ENCODE measurements at regions not wholly inside any gene's neighbourhood (a gene's known extent, or its start where the extent isn't known, plus 50 kb on each side); places are given as distances from the start of the nearest gene placed in this dataset.

- no peak overlapping the region for H3K4me2 ChIP-seq (ENCODE audit: low read length)
- no peaks in the 10 kb centered on the region for H3K9me3 ChIP-seq (replicated peaks; ENCODE audit: low read length)
- no peaks in the 10 kb centered on the region for H3K4me1 ChIP-seq (ENCODE audit: control insufficient read depth, insufficient read depth, low read length)
- H3K9ac ChIP-seq (ENCODE audit: low read depth, low read length): no peak overlapping the region
- H3K27me3 ChIP-seq (ENCODE audit: control insufficient read depth, insufficient read depth, low read length): no peaks in the 10 kb centered on the region
- no peaks in the 10 kb centered on the region for H3K36me3 ChIP-seq (ENCODE audit: insufficient read depth, low read length)
- H3K4me3 ChIP-seq (ENCODE audit: low read length): no peak overlapping the region
Measured at GRCh38 chr9:108024604-108025003, 535.0 kb upstream of the KLF4 start.

- no peaks in the 10 kb centered on the region for H3K9me3 ChIP-seq (replicated peaks; ENCODE audit: low read length)
- no peaks in the 10 kb centered on the region for H3K4me1 ChIP-seq (ENCODE audit: control insufficient read depth, insufficient read depth, low read length)
- H3K9ac ChIP-seq (ENCODE audit: low read depth, low read length): no peak overlapping the region
- H3K36me3 ChIP-seq (ENCODE audit: insufficient read depth, low read length): no peaks in the 10 kb centered on the region
- no peak overlapping the region for H3K4me2 ChIP-seq (ENCODE audit: low read length)
- H3K27me3 ChIP-seq (ENCODE audit: control insufficient read depth, insufficient read depth, low read length): no peaks in the 10 kb centered on the region
- H3K4me3 ChIP-seq (ENCODE audit: low read length): no peak overlapping the region
Measured at GRCh38 chr9:108022246-108022935, 532.8 kb upstream of the KLF4 start.

GRCh38 chr9:108021096-108021710 lies 531.6 kb upstream of the KLF4 start:
- H3K36me3 ChIP-seq (ENCODE audit: insufficient read depth, low read length): no peaks in the 10 kb centered on the region
- H3K4me2 ChIP-seq (ENCODE audit: low read length): no peak overlapping the region
- H3K4me3 ChIP-seq (ENCODE audit: low read length): no peak overlapping the region

GRCh38 chr9:108019821-108020220 lies 530.3 kb upstream of the KLF4 start:
- H3K4me2 ChIP-seq (ENCODE audit: low read length): no peak overlapping the region
- no peaks in the 10 kb centered on the region for H3K36me3 ChIP-seq (ENCODE audit: insufficient read depth, low read length)
- H3K4me1 ChIP-seq (ENCODE audit: control insufficient read depth, insufficient read depth, low read length): no peaks in the 10 kb centered on the region
- H3K27me3 ChIP-seq (ENCODE audit: control insufficient read depth, insufficient read depth, low read length): no peaks in the 10 kb centered on the region
- no peak overlapping the region for H3K9ac ChIP-seq (ENCODE audit: low read depth, low read length)
- H3K9me3 ChIP-seq (replicated peaks; ENCODE audit: low read length): no peaks in the 10 kb centered on the region
- no peak overlapping the region for H3K4me3 ChIP-seq (ENCODE audit: low read length)

More at GRCh38 chr9:108021096-108021710, 531.6 kb upstream of the KLF4 start:
- Histone ChIP-seq H3K9me3 (replicated peaks; ENCODE audit: low read length) (no peaks in the 10 kb centered on the region), H3K27me3 (ENCODE audit: control insufficient read depth, insufficient read depth, low read length) (no peaks in the 10 kb centered on the region), H3K4me1 (ENCODE audit: control insufficient read depth, insufficient read depth, low read length) (no peaks in the 10 kb centered on the region), H3K9ac (ENCODE audit: low read depth, low read length) (no peak overlapping the region)

- Histone ChIP-seq H3K36me3 (ENCODE audit: insufficient read depth, low read length) (no peaks in the 10 kb centered on the region), H3K9ac (ENCODE audit: low read depth, low read length) (no peak overlapping the region), H3K4me2 (ENCODE audit: low read length) (no peak overlapping the region), H3K4me3 (ENCODE audit: low read length) (no peak overlapping the region), H3K4me1 (ENCODE audit: control insufficient read depth, insufficient read depth, low read length) (no peaks in the 10 kb centered on the region), H3K9me3 (replicated peaks; ENCODE audit: low read length) (no peaks in the 10 kb centered on the region), H3K27me3 (ENCODE audit: control insufficient read depth, insufficient read depth, low read length) (no peaks in the 10 kb centered on the region)
Measured at GRCh38 chr9:108017671-108018070, 528.1 kb upstream of the KLF4 start.

- Histone ChIP-seq H3K9ac (ENCODE audit: low read depth, low read length) (no peak overlapping the region), H3K4me2 (ENCODE audit: low read length) (no peak overlapping the region), H3K9me3 (replicated peaks; ENCODE audit: low read length) (no peaks in the 10 kb centered on the region), H3K4me3 (ENCODE audit: low read length) (no peak overlapping the region), H3K4me1 (ENCODE audit: control insufficient read depth, insufficient read depth, low read length) (no peaks in the 10 kb centered on the region), H3K27me3 (ENCODE audit: control insufficient read depth, insufficient read depth, low read length) (no peaks in the 10 kb centered on the region), H3K36me3 (ENCODE audit: insufficient read depth, low read length) (no peaks in the 10 kb centered on the region)
Measured at GRCh38 chr9:108016446-108016845, 526.9 kb upstream of the KLF4 start.

GRCh38 chr9:108015690-108016089 lies 526.1 kb upstream of the KLF4 start:
- no peaks in the 10 kb centered on the region for H3K4me1 ChIP-seq (ENCODE audit: control insufficient read depth, insufficient read depth, low read length)
- H3K9ac ChIP-seq (ENCODE audit: low read depth, low read length): no peak overlapping the region
- H3K9me3 ChIP-seq (replicated peaks; ENCODE audit: low read length): no peaks in the 10 kb centered on the region
- no peaks in the 10 kb centered on the region for H3K27me3 ChIP-seq (ENCODE audit: control insufficient read depth, insufficient read depth, low read length)
- no peak overlapping the region for H3K4me3 ChIP-seq (ENCODE audit: low read length)
- H3K36me3 ChIP-seq (ENCODE audit: insufficient read depth, low read length): no peaks in the 10 kb centered on the region
- H3K4me2 ChIP-seq (ENCODE audit: low read length): no peak overlapping the region

- H3K4me1 ChIP-seq (ENCODE audit: control insufficient read depth, insufficient read depth, low read length): no peaks in the 10 kb centered on the region
- H3K27me3 ChIP-seq (ENCODE audit: control insufficient read depth, insufficient read depth, low read length): no peaks in the 10 kb centered on the region
- no peaks in the 10 kb centered on the region for H3K36me3 ChIP-seq (ENCODE audit: insufficient read depth, low read length)
- no peak overlapping the region for H3K4me2 ChIP-seq (ENCODE audit: low read length)
- no peak overlapping the region for H3K9ac ChIP-seq (ENCODE audit: low read depth, low read length)
- no peak overlapping the region for H3K4me3 ChIP-seq (ENCODE audit: low read length)
- no peaks in the 10 kb centered on the region for H3K9me3 ChIP-seq (replicated peaks; ENCODE audit: low read length)
Measured at GRCh38 chr9:108014353-108014752, 524.8 kb upstream of the KLF4 start.

- Histone ChIP-seq H3K4me3 (ENCODE audit: low read length) (no peak overlapping the region), H3K4me2 (ENCODE audit: low read length) (no peak overlapping the region), H3K36me3 (ENCODE audit: insufficient read depth, low read length) (no peaks in the 10 kb centered on the region), H3K9ac (ENCODE audit: low read depth, low read length) (no peak overlapping the region), H3K4me1 (ENCODE audit: control insufficient read depth, insufficient read depth, low read length) (no peaks in the 10 kb centered on the region), H3K27me3 (ENCODE audit: control insufficient read depth, insufficient read depth, low read length) (no peaks in the 10 kb centered on the region), H3K9me3 (replicated peaks; ENCODE audit: low read length) (no peaks in the 10 kb centered on the region)
Measured at GRCh38 chr9:108012886-108013665, 523.5 kb upstream of the KLF4 start.

- H3K9ac ChIP-seq (ENCODE audit: low read depth, low read length): no peak overlapping the region
- no peaks in the 10 kb centered on the region for H3K9me3 ChIP-seq (replicated peaks; ENCODE audit: low read length)
- H3K4me2 ChIP-seq (ENCODE audit: low read length): no peak overlapping the region
- no peaks in the 10 kb centered on the region for H3K27me3 ChIP-seq (ENCODE audit: control insufficient read depth, insufficient read depth, low read length)
- H3K4me3 ChIP-seq (ENCODE audit: low read length): no peak overlapping the region
- no peaks in the 10 kb centered on the region for H3K4me1 ChIP-seq (ENCODE audit: control insufficient read depth, insufficient read depth, low read length)
- no peaks in the 10 kb centered on the region for H3K36me3 ChIP-seq (ENCODE audit: insufficient read depth, low read length)
Measured at GRCh38 chr9:108012405-108012804, 522.8 kb upstream of the KLF4 start.

GRCh38 chr9:108003526-108003925 lies 514.0 kb upstream of the KLF4 start:
- Histone ChIP-seq H3K36me3 (ENCODE audit: insufficient read depth, low read length) (no peaks in the 10 kb centered on the region), H3K4me2 (ENCODE audit: low read length) (no peak overlapping the region), H3K9me3 (replicated peaks; ENCODE audit: low read length) (no peaks in the 10 kb centered on the region), H3K9ac (ENCODE audit: low read depth, low read length) (no peak overlapping the region), H3K4me3 (ENCODE audit: low read length) (no peak overlapping the region), H3K4me1 (ENCODE audit: control insufficient read depth, insufficient read depth, low read length) (no peaks in the 10 kb centered on the region), H3K27me3 (ENCODE audit: control insufficient read depth, insufficient read depth, low read length) (no peaks in the 10 kb centered on the region)
